ENCODE measurements at regions not wholly inside any gene's neighbourhood (a gene's known extent, or its start where the extent isn't known, plus 50 kb on each side); places are given as distances from the start of the nearest gene placed in this dataset.

- no peak for DNase-seq (ENCODE audit: low spot score)
These were observed 151.7 kb downstream of the DMRT2 start for GRCh38 chr9:1201901-1202300.

- DNase-seq (ENCODE audit: low spot score), result no peak
These were observed 152.5 kb downstream of the DMRT2 start for GRCh38 chr9:1202512-1203280.

GRCh38 chr9:1207686-1208085 is 157.5 kb downstream of the DMRT2 start:
- DNase-seq (ENCODE audit: low spot score), result peak; percentile 37

- DNase-seq (ENCODE audit: low spot score), result no peak
These were observed 158.0 kb downstream of the DMRT2 start for GRCh38 chr9:1208157-1208556.

GRCh38 chr9:1210954-1211353 is 160.8 kb downstream of the DMRT2 start:
- DNase-seq (ENCODE audit: low spot score), result no peak

GRCh38 chr9:1216532-1216931 is 166.4 kb downstream of the DMRT2 start:
- no peak for DNase-seq (ENCODE audit: low spot score)

GRCh38 chr9:1217076-1217475 is 166.9 kb downstream of the DMRT2 start:
- DNase-seq (ENCODE audit: low spot score), result no peak

- DNase-seq (ENCODE audit: low spot score), result no peak
These were observed 169.1 kb downstream of the DMRT2 start for GRCh38 chr9:1219284-1219683.

GRCh38 chr9:1221298-1221697 is 171.1 kb downstream of the DMRT2 start:
- no peak for DNase-seq (ENCODE audit: low spot score)

GRCh38 chr9:1222511-1222910 is 172.4 kb downstream of the DMRT2 start:
- no peak for DNase-seq (ENCODE audit: low spot score)

- DNase-seq (ENCODE audit: low spot score), result peak; percentile 8
These were observed 182.1 kb downstream of the DMRT2 start for GRCh38 chr9:1231998-1232919.

- DNase-seq (ENCODE audit: low spot score), result no peak
These were observed 183.4 kb downstream of the DMRT2 start for GRCh38 chr9:1233568-1233967.

GRCh38 chr9:1235650-1236049 is 185.5 kb downstream of the DMRT2 start:
- no peak for DNase-seq (ENCODE audit: low spot score)

GRCh38 chr9:1236061-1236460 is 185.9 kb downstream of the DMRT2 start:
- DNase-seq (ENCODE audit: low spot score), result no peak

GRCh38 chr9:1238407-1238806 is 188.2 kb downstream of the DMRT2 start:
- DNase-seq (ENCODE audit: low spot score), result no peak

GRCh38 chr9:1248743-1249142 is 198.6 kb downstream of the DMRT2 start:
- DNase-seq (ENCODE audit: low spot score), result no peak

GRCh38 chr9:1253064-1253979 is 203.2 kb downstream of the DMRT2 start:
- DNase-seq (ENCODE audit: low spot score), result no peak

- DNase-seq (ENCODE audit: low spot score), result no peak
These were observed 203.9 kb downstream of the DMRT2 start for GRCh38 chr9:1254071-1254470.

GRCh38 chr9:1256178-1256577 is 206.0 kb downstream of the DMRT2 start:
- DNase-seq (ENCODE audit: low spot score), result no peak

GRCh38 chr9:1261266-1261665 is 211.1 kb downstream of the DMRT2 start:
- DNase-seq (ENCODE audit: low spot score), result no peak

GRCh38 chr9:1261879-1262766 is 212.0 kb downstream of the DMRT2 start:
- DNase-seq (ENCODE audit: low spot score), result no peak

All from RKO (cell line).